ENCODE measurements at regions not wholly inside any gene's neighbourhood (a gene's known extent, or its start where the extent isn't known, plus 50 kb on each side); places are given as distances from the start of the nearest gene placed in this dataset.
"Not testable (repeated sequence)": the region's sequence is repeated elsewhere in the genome, so short reads cannot be mapped to it uniquely, and the experiment has no call there.

- intact Hi-C loops (cut with micrococcal nuclease), result no loop called here
Observed at GRCh38 chr7:79953130-79953529, 181.5 kb upstream of the GNAI1 start.

- intact Hi-C loops (cut with micrococcal nuclease), result no loop called here
Observed at GRCh38 chr7:79952399-79952798, 182.2 kb upstream of the GNAI1 start.

GRCh38 chr7:79951415-79951814 is 183.2 kb upstream of the GNAI1 start:
- intact Hi-C loops (cut with micrococcal nuclease), result no loop called here

- intact Hi-C loops (cut with micrococcal nuclease), result no loop called here
Observed at GRCh38 chr7:79949778-79950177, 184.9 kb upstream of the GNAI1 start.

- intact Hi-C loops (cut with micrococcal nuclease), result no loop called here
Observed at GRCh38 chr7:79936281-79936983, 198.2 kb upstream of the GNAI1 start.

GRCh38 chr7:79934727-79935126 is 199.9 kb upstream of the GNAI1 start:
- intact Hi-C loops (cut with micrococcal nuclease), result no loop called here

- intact Hi-C loops (cut with micrococcal nuclease), result no loop called here
Observed at GRCh38 chr7:79933144-79933543, 201.5 kb upstream of the GNAI1 start.

GRCh38 chr7:79930604-79931003 is 204.0 kb upstream of the GNAI1 start:
- intact Hi-C loops (cut with micrococcal nuclease), result no loop called here

- intact Hi-C loops (cut with micrococcal nuclease), result no loop called here
Observed at GRCh38 chr7:79927116-79927515, 207.5 kb upstream of the GNAI1 start.

GRCh38 chr7:79923953-79924352 is 210.7 kb upstream of the GNAI1 start:
- intact Hi-C loops (cut with micrococcal nuclease), result no loop called here

GRCh38 chr7:79922894-79923293 is 211.7 kb upstream of the GNAI1 start:
- intact Hi-C loops (cut with micrococcal nuclease), result no loop called here

- intact Hi-C loops (cut with micrococcal nuclease), result no loop called here
Observed at GRCh38 chr7:79921976-79922375, 212.7 kb upstream of the GNAI1 start.

- intact Hi-C loops (cut with micrococcal nuclease), result not testable (repeated sequence)
Observed at GRCh38 chr7:79918632-79919031, 216.0 kb upstream of the GNAI1 start.

GRCh38 chr7:79915346-79915745 is 219.3 kb upstream of the GNAI1 start:
- intact Hi-C loops (cut with micrococcal nuclease), result not testable (repeated sequence)

- intact Hi-C loops (cut with micrococcal nuclease), result no loop called here
Observed at GRCh38 chr7:79912213-79912633, 222.4 kb upstream of the GNAI1 start.

GRCh38 chr7:79911420-79911819 is 223.2 kb upstream of the GNAI1 start:
- intact Hi-C loops (cut with micrococcal nuclease), result no loop called here

GRCh38 chr7:79909176-79909575 is 225.5 kb upstream of the GNAI1 start:
- intact Hi-C loops (cut with micrococcal nuclease), result no loop called here

GRCh38 chr7:79897166-79897565 is 237.5 kb upstream of the GNAI1 start:
- intact Hi-C loops (cut with micrococcal nuclease), result no loop called here

GRCh38 chr7:79893991-79894390 is 240.6 kb upstream of the GNAI1 start:
- intact Hi-C loops (cut with micrococcal nuclease), result no loop called here

GRCh38 chr7:79882922-79883321 is 251.7 kb upstream of the GNAI1 start:
- intact Hi-C loops (cut with micrococcal nuclease), result no loop called here

GRCh38 chr7:79880312-79880711 is 254.3 kb upstream of the GNAI1 start:
- intact Hi-C loops (cut with micrococcal nuclease), result no loop called here

- intact Hi-C loops (cut with micrococcal nuclease), result no loop called here
Observed at GRCh38 chr7:79877874-79878465, 256.7 kb upstream of the GNAI1 start.

- intact Hi-C loops (cut with micrococcal nuclease), result no loop called here
Observed at GRCh38 chr7:79876848-79877252, 257.8 kb upstream of the GNAI1 start.
